ENCODE measurements at regions not wholly inside any gene's neighbourhood (a gene's known extent, or its start where the extent isn't known, plus 50 kb on each side); places are given as distances from the start of the nearest gene placed in this dataset.

DNA sequence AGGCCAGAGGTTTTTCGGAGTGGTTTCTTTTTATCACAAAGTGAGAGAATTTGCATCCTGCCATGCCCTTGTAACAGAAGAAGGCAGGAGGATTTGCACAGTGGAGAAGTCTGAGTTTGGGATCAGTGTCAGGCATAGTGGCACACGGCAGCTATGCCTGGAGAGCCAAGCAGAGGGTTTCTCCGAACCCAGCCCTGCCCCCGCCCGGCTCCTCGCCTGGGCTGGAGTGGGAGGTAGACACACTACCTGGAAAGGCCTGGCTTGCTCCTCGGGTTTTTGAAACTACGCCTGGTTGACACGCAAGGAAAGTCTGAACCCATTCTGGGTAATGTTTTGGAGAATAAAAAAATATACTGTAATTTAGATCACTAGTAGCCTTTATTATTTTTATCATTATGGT lies 1653.6 kb upstream of the TENM3 start:
- no peak overlapping the region for H3K9ac ChIP-seq (ENCODE audit: insufficient read depth in 1 of 2, low read length in 2 of 2)
- no peak for DNase-seq
- H3K36me3 ChIP-seq (ENCODE audit: control insufficient read depth in 4 of 4, insufficient read depth in 4 of 4, low read length in 4 of 4), result no peaks in the 10 kb centered on the region
- no peaks in the 10 kb centered on the region for H3K27me3 ChIP-seq (ENCODE audit: control insufficient read depth in 3 of 3, insufficient read depth in 3 of 3, low read length in 2 of 3)
- no peaks in the 10 kb centered on the region for H3K9me3 ChIP-seq (ENCODE audit: control insufficient read depth in 4 of 4, insufficient read depth in 3 of 4, low read length in 3 of 4)
- no peak overlapping the region for H3K4me3 ChIP-seq
- TF ChIP-seq, protein P1, sequence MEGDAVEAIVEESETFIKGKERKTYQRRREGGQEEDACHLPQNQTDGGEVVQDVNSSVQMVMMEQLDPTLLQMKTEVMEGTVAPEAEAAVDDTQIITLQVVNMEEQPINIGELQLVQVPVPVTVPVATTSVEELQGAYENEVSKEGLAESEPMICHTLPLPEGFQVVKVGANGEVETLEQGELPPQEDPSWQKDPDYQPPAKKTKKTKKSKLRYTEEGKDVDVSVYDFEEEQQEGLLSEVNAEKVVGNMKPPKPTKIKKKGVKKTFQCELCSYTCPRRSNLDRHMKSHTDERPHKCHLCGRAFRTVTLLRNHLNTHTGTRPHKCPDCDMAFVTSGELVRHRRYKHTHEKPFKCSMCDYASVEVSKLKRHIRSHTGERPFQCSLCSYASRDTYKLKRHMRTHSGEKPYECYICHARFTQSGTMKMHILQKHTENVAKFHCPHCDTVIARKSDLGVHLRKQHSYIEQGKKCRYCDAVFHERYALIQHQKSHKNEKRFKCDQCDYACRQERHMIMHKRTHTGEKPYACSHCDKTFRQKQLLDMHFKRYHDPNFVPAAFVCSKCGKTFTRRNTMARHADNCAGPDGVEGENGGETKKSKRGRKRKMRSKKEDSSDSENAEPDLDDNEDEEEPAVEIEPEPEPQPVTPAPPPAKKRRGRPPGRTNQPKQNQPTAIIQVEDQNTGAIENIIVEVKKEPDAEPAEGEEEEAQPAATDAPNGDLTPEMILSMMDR (IDR thresholded peaks at IDR 0.05; ENCODE audit: control extremely low read depth, extremely low read depth), result no peak
- ATAC-seq (ENCODE audit: insufficient read depth, low FRiP score), result no peak
- no peak overlapping the region for H3K27ac ChIP-seq (ENCODE audit: low read depth in 1 of 2, low read length in 1 of 2)
- no peaks in the 10 kb centered on the region for H3K4me1 ChIP-seq (ENCODE audit: control insufficient read depth in 5 of 5, insufficient read depth in 5 of 5, low read length in 5 of 5)
- WGBS, 2 donors, result 87 to 91% methylated on average over 9 of the region's 9 CpGs

DNA sequence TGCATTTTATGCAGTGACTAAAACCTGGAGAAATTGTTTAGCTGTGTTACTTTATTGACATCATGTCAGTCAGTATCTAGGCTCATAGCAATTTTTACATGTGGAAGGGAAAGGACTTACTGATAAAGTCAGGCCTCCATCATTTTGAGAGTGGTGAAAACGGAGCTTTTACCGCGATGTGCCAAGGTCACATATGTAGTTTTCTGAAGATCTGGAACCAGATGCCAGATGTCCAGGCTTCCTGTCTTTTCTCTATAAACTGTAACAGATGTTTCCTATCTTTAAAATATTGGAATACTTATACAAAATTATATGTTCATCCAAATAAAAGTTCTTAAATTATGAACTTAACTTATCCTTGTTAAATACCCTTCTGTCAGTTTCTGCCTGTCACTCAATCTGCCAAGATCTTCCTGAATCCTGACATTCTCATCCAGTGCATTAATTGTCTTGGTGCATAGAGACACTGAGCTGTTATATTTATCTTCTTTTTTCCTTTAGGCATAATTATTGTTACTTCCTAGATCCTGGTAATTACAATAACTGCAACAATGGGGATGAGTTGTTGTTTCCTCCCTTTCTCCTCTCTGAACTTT lies 1646.2 kb upstream of the TENM3 start:
- WGBS, 2 donors, result 33 to 45% methylated on average over 3 of the region's 3 CpGs
- DNase-seq (peak in 1 of 3 donors; percentile 2), ATAC-seq (ENCODE audit: insufficient read depth, low FRiP score) (no peak)
- H3K27ac ChIP-seq (ENCODE audit: low read depth in 1 of 2, low read length in 1 of 2), result no peak overlapping the region
- no peaks in the 10 kb centered on the region for H3K4me1 ChIP-seq (ENCODE audit: control insufficient read depth in 5 of 5, insufficient read depth in 5 of 5, low read length in 5 of 5)
- no peak overlapping the region for H3K4me3 ChIP-seq
- no peaks in the 10 kb centered on the region for H3K36me3 ChIP-seq (ENCODE audit: control insufficient read depth in 4 of 4, insufficient read depth in 4 of 4, low read length in 4 of 4)
- H3K9me3 ChIP-seq (ENCODE audit: control insufficient read depth in 4 of 4, insufficient read depth in 3 of 4, low read length in 3 of 4), result no peaks in the 10 kb centered on the region
- H3K9ac ChIP-seq (ENCODE audit: insufficient read depth in 1 of 2, low read length in 2 of 2), result no peak overlapping the region
- TF ChIP-seq, protein P1 (IDR thresholded peaks at IDR 0.05; ENCODE audit: control extremely low read depth, extremely low read depth), result no peak
- H3K27me3 ChIP-seq (ENCODE audit: control insufficient read depth in 3 of 3, insufficient read depth in 3 of 3, low read length in 2 of 3), result no peaks in the 10 kb centered on the region

DNA sequence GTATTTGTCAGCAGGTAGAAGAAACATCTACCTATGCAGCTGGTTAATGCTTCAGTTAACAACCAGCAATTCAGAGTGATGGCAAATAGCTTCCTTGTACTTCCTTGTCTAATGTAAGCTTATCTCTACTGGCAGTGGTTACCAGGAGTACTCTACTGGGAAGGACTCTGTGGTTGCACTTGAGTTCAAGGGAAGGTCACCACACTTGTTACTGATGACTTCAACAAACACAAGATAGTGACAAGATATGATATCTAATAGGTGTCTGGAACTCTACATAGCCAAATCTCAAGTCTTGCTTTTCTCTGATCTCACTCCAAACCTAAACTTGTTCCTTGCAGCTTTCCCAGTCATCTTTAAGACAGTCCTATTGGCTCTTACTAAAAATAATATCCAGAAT lies 1644.9 kb upstream of the TENM3 start:
- no peaks in the 10 kb centered on the region for H3K36me3 ChIP-seq (ENCODE audit: control insufficient read depth in 4 of 4, insufficient read depth in 4 of 4, low read length in 4 of 4)

More for the DNA sequence above, 1644.9 kb upstream of the TENM3 start:
- TF ChIP-seq, protein P1 (IDR thresholded peaks at IDR 0.05; ENCODE audit: control extremely low read depth, extremely low read depth), result no peak
- H3K4me1 ChIP-seq (ENCODE audit: control insufficient read depth in 5 of 5, insufficient read depth in 5 of 5, low read length in 5 of 5), result no peaks in the 10 kb centered on the region
- H3K27me3 ChIP-seq (ENCODE audit: control insufficient read depth in 3 of 3, insufficient read depth in 3 of 3, low read length in 2 of 3), result no peaks in the 10 kb centered on the region
- no peaks in the 10 kb centered on the region for H3K9me3 ChIP-seq (ENCODE audit: control insufficient read depth in 4 of 4, insufficient read depth in 3 of 4, low read length in 3 of 4)
- DNase-seq, result peak in 1 of 3 donors; percentile 2
- no peak overlapping the region for H3K4me3 ChIP-seq
- H3K9ac ChIP-seq (ENCODE audit: insufficient read depth in 1 of 2, low read length in 2 of 2), result no peak overlapping the region
- no peak overlapping the region for H3K27ac ChIP-seq (ENCODE audit: low read depth in 1 of 2, low read length in 1 of 2)
- no peak for ATAC-seq (ENCODE audit: insufficient read depth, low FRiP score)
